NK-92 (cell line): ENCODE measurements at regions not wholly inside any gene's neighbourhood (a gene's known extent, or its start where the extent isn't known, plus 50 kb on each side); places are given as distances from the start of the nearest gene placed in this dataset.
"Not testable (repeated sequence)": the region's sequence is repeated elsewhere in the genome, so short reads cannot be mapped to it uniquely, and the experiment has no call there.

ENCODE experiments used
- DNase-seq: peaks from one replicate; lab custom pipeline; 2025; ENCODE audit not compliant: unreplicated experiment; lab: John Stamatoyannopoulos, UW

DNA sequence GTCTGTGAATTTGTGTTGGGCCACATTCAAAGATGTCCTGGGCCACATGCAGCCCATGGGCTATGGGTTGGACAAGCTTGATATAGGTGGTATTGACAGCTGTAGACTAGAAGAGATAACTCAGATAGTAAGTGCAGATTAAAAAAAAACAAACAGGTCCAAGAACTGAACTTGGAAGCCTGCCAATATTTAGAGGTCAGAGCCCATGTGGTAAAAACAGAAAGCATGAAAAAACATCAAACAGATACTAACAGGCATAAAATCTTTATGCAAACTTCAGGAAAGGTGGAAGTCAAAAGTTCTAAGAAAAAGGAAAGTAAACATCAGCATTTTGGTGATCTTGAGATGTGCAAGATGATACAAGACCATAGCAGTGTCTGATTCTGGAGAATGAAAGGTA, 155.1 kb upstream of the NR4A3 start:
- DNase-seq: no peak

- not testable (repeated sequence) for DNase-seq
These were observed 150.8 kb upstream of the NR4A3 start for GRCh38 chr9:99670886-99671285.

DNA sequence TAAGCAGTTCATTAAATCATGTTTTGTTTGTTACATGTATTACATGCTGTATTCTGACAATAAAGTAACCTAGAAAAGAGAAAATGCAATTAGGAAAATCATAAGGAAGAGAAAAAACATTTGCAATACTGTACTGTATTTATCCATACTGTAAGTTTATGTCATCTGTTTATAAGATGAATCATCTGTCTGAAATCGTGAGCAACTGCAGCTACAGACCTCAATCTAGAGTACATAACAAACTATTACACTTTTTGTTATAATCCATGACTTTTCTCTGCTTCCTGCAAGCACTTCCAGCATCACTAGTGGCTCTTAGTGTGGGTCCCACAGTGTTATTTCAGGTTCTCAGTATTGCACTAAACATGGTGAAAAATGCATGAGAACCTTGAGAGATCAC, 144.4 kb upstream of the NR4A3 start:
- no peak for DNase-seq

- no peak for DNase-seq
These were observed 143.1 kb upstream of the NR4A3 start for GRCh38 chr9:99678566-99678965.

GRCh38 chr9:99680191-99680590, 141.5 kb upstream of the NR4A3 start:
- DNase-seq: no peak

- DNase-seq: no peak
These were observed 140.6 kb upstream of the NR4A3 start for GRCh38 chr9:99681113-99681512.

- DNase-seq: no peak
These were observed 139.3 kb upstream of the NR4A3 start for GRCh38 chr9:99682378-99682777.

DNA sequence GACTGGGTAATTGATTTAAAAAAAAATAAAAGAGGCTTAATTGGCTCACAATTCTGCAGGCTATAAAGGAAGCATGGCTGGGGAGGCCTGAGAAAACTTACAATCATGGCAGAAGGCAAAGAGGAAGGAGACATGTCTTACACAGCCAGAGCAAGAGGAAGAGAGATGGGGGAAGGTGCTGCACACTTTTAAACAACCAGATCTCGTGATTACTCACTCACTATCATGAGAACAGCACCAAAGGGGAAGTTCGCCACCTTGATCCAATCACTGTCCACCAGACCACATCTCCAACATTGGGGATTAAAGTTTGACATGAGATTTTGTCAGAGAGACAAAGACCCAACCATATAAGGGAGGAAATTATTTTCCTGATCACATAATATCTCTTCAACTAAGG, 138.8 kb upstream of the NR4A3 start:
- no peak for DNase-seq

DNA sequence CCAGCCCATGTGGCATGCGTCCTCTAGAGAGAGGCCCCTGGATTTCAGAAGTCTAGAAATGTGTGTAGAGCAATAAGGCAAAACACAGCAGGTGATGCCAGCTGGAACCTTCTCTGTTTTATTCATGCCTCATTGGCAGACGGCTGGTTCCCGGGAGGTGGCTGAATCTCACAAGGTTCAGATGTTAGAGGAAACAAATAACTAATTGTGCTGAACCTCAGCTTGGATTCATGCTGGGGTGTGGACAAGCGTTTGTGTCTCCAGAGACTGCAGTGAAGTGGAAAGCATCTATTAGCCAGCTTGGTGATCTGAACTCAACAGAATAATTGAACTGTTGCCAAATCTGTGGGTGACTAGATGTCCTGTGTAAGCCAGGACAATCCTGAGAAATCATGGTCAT, 131.1 kb upstream of the NR4A3 start:
- no peak for DNase-seq

DNA sequence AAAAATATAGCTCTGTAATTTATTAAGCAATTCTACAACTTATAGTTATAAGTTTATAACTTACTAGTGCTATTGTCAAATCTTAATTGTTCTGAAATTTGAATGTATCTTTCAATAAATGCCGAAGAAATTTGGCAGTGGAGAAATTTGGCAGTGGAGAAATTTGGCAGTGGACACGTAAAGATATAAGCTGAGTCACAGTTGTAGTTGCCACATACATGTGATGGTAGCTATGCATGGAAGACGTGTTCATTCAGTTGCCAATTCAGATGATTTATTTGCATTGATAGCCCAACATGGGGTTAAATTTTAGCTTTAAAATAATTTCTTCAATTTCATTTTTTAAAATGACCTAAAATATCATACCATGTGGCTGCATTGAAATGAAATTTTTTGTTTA, 127.8 kb upstream of the NR4A3 start:
- no peak for DNase-seq

GRCh38 chr9:99694393-99694792, 127.3 kb upstream of the NR4A3 start:
- no peak for DNase-seq

- DNase-seq: no peak
These were observed 122.3 kb upstream of the NR4A3 start for GRCh38 chr9:99699396-99699795.

DNA sequence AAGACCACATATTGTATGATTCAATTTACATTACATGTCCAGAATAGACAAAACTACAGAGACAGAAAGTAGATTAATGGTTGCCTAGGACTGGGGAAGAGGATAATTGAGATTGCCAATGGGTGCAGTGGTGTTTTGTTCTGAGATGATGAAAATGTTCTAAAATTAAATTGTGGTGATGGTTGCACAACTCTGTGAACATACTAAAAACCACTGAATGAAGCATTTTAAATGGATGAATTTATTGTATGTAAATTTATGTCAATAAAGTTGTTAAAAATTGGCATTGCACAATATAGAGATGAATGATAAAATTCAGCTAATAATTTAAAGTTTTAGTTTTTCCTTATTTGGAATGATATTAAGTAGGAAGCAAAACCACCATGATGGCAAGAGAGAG, 109.5 kb upstream of the NR4A3 start:
- DNase-seq: no peak

GRCh38 chr9:99713838-99714306, 107.8 kb upstream of the NR4A3 start:
- DNase-seq: no peak

- no peak for DNase-seq
These were observed 103.1 kb upstream of the NR4A3 start for GRCh38 chr9:99718631-99719030.

- no peak for DNase-seq
These were observed 101.1 kb upstream of the NR4A3 start for GRCh38 chr9:99720455-99721050.

- no peak for DNase-seq
These were observed 99.8 kb upstream of the NR4A3 start for GRCh38 chr9:99721898-99722297.

DNA sequence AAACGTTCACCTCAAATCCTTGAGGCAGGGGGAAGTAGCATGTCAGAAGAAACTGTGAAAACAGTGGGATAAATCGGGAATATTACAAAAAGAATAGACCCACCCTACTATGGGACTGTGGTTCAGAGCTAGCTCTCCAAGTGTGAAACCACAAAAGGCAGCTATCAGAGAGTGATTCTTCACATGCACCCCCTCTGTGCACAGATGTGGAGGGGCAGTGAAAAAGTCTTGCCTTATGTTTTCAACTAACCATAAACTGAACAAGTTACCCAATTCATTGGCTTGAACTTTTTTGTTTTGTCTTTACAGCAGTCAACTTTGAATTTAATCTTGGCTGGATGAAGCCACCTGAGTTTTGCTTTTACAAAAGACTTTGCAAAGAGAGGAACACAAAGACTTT, 98.8 kb upstream of the NR4A3 start:
- DNase-seq: no peak

DNA sequence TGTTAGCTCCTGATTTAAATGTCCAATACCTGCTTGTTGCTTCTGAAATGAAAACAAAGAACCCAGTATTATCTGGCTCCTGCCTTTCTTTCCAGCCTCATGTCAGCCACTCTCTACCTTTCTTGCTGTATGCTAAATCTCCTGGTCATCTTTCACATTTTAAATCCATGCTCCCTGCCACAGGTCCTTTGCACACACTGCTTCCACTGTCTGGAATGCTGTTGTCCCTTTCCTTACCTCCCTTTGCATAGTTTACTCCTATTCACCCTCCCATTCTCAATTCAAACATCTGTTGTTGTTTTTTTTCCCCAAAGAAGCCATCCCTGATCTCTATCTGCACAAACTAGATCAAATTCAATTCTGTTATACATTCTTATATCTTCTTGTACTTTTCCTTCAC, 97.0 kb upstream of the NR4A3 start:
- no peak for DNase-seq

GRCh38 chr9:99725852-99726251, 95.8 kb upstream of the NR4A3 start:
- no peak for DNase-seq

DNA sequence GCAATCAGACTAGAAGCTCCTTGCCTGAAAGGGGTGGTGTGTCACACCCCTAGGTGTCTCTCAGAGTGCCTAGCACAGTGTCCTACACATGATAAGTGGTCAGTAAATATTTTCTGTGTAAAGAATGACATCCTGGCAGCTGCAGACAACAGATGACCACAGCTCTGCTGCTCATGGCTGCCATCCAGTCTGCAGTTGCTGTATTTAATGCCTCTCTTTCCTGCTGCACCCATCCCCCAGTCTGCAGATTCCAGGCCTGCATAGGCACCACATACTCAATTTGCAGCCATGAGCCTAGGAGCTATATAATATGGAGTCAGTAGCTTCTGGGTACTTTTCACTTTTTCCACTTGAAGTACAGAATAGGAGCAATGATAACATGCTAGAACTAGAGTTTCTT, 94.9 kb upstream of the NR4A3 start:
- DNase-seq: no peak

GRCh38 chr9:99730062-99730461, 91.6 kb upstream of the NR4A3 start:
- no peak for DNase-seq

GRCh38 chr9:99731950-99732349, 89.7 kb upstream of the NR4A3 start:
- no peak for DNase-seq

DNA sequence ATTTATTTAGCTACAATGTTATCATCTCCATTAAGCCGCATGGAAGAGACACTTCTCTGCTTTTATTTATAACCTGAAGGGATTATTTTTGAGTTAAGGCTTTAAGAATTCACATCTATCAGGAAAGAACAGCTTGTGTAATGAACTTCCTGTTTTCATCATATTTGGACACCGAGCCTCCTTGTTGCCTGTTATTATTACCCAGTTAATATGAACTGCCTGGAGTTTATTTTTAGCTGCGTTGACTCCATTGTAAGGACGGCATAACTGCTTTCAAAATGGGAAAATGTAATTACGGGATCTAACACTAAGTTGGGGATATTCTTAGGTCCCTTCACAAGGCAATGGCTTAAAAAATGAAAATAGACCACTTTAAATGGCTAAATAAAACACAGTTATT, 89.0 kb upstream of the NR4A3 start:
- no peak for DNase-seq
